ENCODE measurements at regions not wholly inside any gene's neighbourhood (a gene's known extent, or its start where the extent isn't known, plus 50 kb on each side); places are given as distances from the start of the nearest gene placed in this dataset.

DNA sequence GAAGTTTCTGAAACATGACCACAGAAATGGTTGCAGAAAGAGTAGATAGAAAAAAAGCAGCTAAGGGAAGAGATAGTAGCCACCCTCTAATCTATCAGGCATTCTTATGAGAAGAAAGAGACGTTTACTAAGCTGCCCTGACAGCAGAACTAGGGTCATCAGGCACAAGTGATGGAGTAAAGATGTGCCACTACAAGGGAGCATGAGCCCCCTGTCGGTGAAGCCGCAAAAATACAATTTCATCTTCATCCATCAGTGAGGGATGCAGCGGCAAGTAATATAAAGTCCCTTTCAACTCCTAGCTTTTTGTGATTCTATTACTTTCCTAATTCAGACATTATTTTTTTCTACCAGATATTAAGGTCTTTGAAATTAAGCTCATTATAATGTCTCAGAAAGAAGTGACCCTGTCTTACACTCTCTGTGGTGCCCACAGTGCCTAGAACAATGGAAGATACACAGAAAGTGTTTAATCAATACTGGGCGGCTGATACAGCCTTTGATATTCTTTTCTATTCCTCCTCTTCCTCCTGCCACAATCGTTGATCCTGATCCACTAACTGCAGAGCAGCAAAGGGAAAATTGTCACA is 651.6 kb downstream of the NTRK3 start:
- no peak overlapping the region for H3K23ac ChIP-seq (ENCODE audit: insufficient read length)

More for the DNA sequence above, 651.6 kb downstream of the NTRK3 start:
- Histone ChIP-seq H2BK15ac (ENCODE audit: low read length) (no peak overlapping the region), H2AK5ac (ENCODE audit: low read depth, low read length) (no peak overlapping the region), H3K27ac (ENCODE audit: low read depth, low read length) (no peak overlapping the region), H4K5ac (ENCODE audit: insufficient read length, low read depth, low read length) (no peak overlapping the region), H3K14ac (ENCODE audit: insufficient read length) (no peak overlapping the region), H3K56ac (replicated peaks; ENCODE audit: insufficient read length, low read depth, low read length) (no peak overlapping the region), H4K91ac (replicated peaks; ENCODE audit: insufficient read length, low read length) (no peak overlapping the region), H2AFZ (ENCODE audit: low read length) (no peak overlapping the region), H2BK5ac (ENCODE audit: low read depth, low read length) (no peak overlapping the region), H3K79me2 (ENCODE audit: control insufficient read depth in 1 of 2, insufficient read depth in 2 of 2, low read length in 2 of 2) (no peaks in the 10 kb centered on the region), H2BK120ac (replicated peaks; ENCODE audit: low read depth, low read length) (no peak overlapping the region), H3K18ac (ENCODE audit: extremely low read depth, low read length) (no peak overlapping the region), H3K36me3 (ENCODE audit: control insufficient read depth in 2 of 4, insufficient read depth in 4 of 4, low read length in 3 of 4) (no peaks in the 10 kb centered on the region), H2BK12ac (ENCODE audit: low read depth, low read length) (no peak overlapping the region), H4K20me1 (replicated peaks in 1 of 2; ENCODE audit: control insufficient read depth in 1 of 2, insufficient read depth in 2 of 2, low read length in 2 of 2) (no peaks in the 10 kb centered on the region), H4K8ac (ENCODE audit: extremely low read depth, insufficient read depth, low read length) (no peak overlapping the region), H3K4me1 (replicated peaks in 1 of 4; ENCODE audit: control insufficient read depth in 3 of 4, insufficient read depth in 4 of 4, low read length in 3 of 4) (no peaks in the 10 kb centered on the region), H3K4me2 (ENCODE audit: insufficient read depth in 1 of 2, low read depth in 2 of 2, low read length in 2 of 2) (no peak overlapping the region), H3K23me2 (ENCODE audit: low read depth, low read length) (no peaks in the 10 kb centered on the region), H3K27me3 (replicated peaks in 1 of 4; ENCODE audit: control insufficient read depth in 3 of 4, extremely low read depth in 1 of 4, insufficient read depth in 3 of 4, low read length in 3 of 4) (no peaks in the 10 kb centered on the region), H2BK20ac (ENCODE audit: low read length) (no peak overlapping the region), H3K4me3 (ENCODE audit: extremely low read depth in 1 of 4, insufficient read depth in 2 of 4, low read depth in 3 of 4, low read length in 4 of 4) (no peak overlapping the region), H3K79me1 (ENCODE audit: low read depth, low read length) (no peaks in the 10 kb centered on the region), H3K4ac (replicated peaks; ENCODE audit: insufficient read length, low read depth, low read length) (no peak overlapping the region), H3K9ac (replicated peaks in 1 of 4; ENCODE audit: extremely low read depth in 1 of 4, low read depth in 3 of 4, low read length in 3 of 4) (no peak overlapping the region), H3K9me3 (ENCODE audit: insufficient read depth in 2 of 2, low read depth in 1 of 2, low read length in 1 of 2) (no peaks in the 10 kb centered on the region)
- POLR2A ChIA-PET (ENCODE audit: partially characterized antibody) = interaction anchor here (0.6 kb wide), 1 partner anchor 837 kb away, joined by 3 read pairs; no protein-coding TSS in a partner anchor
- TF ChIP-seq PHF8 (conservative IDR thresholded peaks at IDR 0.05; ENCODE audit: low read depth, low read length) = no peak
- 0 out of 2 replicates have a peak, but pooled peaks have one; percentile 12 for TF ChIP-seq YY1 (IDR thresholded peaks at IDR 0.05; ENCODE audit: low read depth, low read length)
- no peak for TF ChIP-seq NRF1 (IDR thresholded peaks at IDR 0.05; ENCODE audit: low read depth, low read length)
- no peak for TF ChIP-seq CHD1 (IDR thresholded peaks at IDR 0.05; ENCODE audit: low read depth, low read length)
- no peak for TF ChIP-seq SP4 (IDR thresholded peaks at IDR 0.05; ENCODE audit: low read length)
- TF ChIP-seq POLR2AphosphoS5 (IDR thresholded peaks at IDR 0.05; ENCODE audit: low read depth, low read length) = no peak
- no peak for TF ChIP-seq BACH1 (IDR thresholded peaks at IDR 0.05; ENCODE audit: low read length)
- TF ChIP-seq, protein P1, sequence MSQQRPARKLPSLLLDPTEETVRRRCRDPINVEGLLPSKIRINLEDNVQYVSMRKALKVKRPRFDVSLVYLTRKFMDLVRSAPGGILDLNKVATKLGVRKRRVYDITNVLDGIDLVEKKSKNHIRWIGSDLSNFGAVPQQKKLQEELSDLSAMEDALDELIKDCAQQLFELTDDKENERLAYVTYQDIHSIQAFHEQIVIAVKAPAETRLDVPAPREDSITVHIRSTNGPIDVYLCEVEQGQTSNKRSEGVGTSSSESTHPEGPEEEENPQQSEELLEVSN (IDR thresholded peaks at IDR 0.05) = no peak
- TF ChIP-seq TCF12 (IDR thresholded peaks at IDR 0.05; ENCODE audit: low read depth, low read length) = no peak
- TF ChIP-seq, protein P2, sequence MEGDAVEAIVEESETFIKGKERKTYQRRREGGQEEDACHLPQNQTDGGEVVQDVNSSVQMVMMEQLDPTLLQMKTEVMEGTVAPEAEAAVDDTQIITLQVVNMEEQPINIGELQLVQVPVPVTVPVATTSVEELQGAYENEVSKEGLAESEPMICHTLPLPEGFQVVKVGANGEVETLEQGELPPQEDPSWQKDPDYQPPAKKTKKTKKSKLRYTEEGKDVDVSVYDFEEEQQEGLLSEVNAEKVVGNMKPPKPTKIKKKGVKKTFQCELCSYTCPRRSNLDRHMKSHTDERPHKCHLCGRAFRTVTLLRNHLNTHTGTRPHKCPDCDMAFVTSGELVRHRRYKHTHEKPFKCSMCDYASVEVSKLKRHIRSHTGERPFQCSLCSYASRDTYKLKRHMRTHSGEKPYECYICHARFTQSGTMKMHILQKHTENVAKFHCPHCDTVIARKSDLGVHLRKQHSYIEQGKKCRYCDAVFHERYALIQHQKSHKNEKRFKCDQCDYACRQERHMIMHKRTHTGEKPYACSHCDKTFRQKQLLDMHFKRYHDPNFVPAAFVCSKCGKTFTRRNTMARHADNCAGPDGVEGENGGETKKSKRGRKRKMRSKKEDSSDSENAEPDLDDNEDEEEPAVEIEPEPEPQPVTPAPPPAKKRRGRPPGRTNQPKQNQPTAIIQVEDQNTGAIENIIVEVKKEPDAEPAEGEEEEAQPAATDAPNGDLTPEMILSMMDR (IDR thresholded peaks at IDR 0.05; ENCODE audit: control extremely low read depth in 1 of 3, insufficient read depth in 1 of 3, low read depth in 1 of 3, low read length in 3 of 3) = peak; percentile 60 to 81 (median 65)
- peak; percentile 81 to 84 for TF ChIP-seq RAD21 (IDR thresholded peaks at IDR 0.05 in 1 of 2, conservative IDR thresholded peaks at IDR 0.05 in 1 of 2; ENCODE audit: low read depth in 2 of 2, low read length in 2 of 2)
- FAIRE-seq (no peak), DNase-seq (ENCODE audit: low read depth in 1 of 2, low spot score in 2 of 2) (no peak)
- CTCF ChIA-PET (ENCODE audit: partially characterized antibody) = interaction anchor here (0.6 to 3.4 kb wide), 40 partner anchors 9 to 1004 kb away, joined by 3 to 22 read pairs (median 3); no protein-coding TSS in a partner anchor
- 45% methylated on average over 6 of the region's 6 CpGs; no CpG with 5 or more reads in 1 of the 2 experiments for WGBS, 2 experiments (ENCODE audit: extremely low coverage in 1 of 2, insufficient coverage in 1 of 2, insufficient read length in 1 of 2, insufficient replicate concordance in 2 of 2, low coverage in 1 of 2, low lambda C conversion rate in 2 of 2, missing lambda C conversion rate in 1 of 2)
